ENCODE measurements at regions not wholly inside any gene's neighbourhood (a gene's known extent, or its start where the extent isn't known, plus 50 kb on each side); places are given as distances from the start of the nearest gene placed in this dataset.

DNA sequence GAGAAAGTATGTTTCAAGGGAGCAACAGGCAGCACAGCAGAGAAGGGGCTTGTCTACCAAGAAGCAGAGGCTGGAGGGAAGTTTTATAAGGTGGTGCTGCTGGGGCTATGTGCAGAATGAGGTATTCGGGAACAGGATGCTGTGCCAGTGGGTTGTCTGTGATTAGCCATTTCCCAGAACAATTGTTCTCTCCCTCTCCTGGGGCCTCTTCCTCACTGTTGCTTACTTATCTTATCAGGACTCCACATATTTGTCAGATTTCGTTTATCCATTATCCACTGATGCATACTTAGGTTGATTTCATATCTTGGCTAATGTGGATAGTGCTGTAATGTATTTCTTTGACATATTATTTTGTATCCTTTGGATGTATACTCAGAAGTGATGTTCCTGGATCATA lies 195.1 kb upstream of the RTL1 start:
- TF ChIP-seq, protein P1, sequence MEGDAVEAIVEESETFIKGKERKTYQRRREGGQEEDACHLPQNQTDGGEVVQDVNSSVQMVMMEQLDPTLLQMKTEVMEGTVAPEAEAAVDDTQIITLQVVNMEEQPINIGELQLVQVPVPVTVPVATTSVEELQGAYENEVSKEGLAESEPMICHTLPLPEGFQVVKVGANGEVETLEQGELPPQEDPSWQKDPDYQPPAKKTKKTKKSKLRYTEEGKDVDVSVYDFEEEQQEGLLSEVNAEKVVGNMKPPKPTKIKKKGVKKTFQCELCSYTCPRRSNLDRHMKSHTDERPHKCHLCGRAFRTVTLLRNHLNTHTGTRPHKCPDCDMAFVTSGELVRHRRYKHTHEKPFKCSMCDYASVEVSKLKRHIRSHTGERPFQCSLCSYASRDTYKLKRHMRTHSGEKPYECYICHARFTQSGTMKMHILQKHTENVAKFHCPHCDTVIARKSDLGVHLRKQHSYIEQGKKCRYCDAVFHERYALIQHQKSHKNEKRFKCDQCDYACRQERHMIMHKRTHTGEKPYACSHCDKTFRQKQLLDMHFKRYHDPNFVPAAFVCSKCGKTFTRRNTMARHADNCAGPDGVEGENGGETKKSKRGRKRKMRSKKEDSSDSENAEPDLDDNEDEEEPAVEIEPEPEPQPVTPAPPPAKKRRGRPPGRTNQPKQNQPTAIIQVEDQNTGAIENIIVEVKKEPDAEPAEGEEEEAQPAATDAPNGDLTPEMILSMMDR (IDR thresholded peaks at IDR 0.05) = no peak
- TF ChIP-seq POLR2A (IDR thresholded peaks at IDR 0.05) = no peak
